ENCODE measurements at regions not wholly inside any gene's neighbourhood (a gene's known extent, or its start where the extent isn't known, plus 50 kb on each side); places are given as distances from the start of the nearest gene placed in this dataset.
"Not testable (repeated sequence)": the region's sequence is repeated elsewhere in the genome, so short reads cannot be mapped to it uniquely, and the experiment has no call there.

GRCh38 chr3:154849408-154849807, 230.7 kb upstream of the MME start:
- WGBS, 2 donors, result 80 to 93% methylated on average over 2 of the region's 2 CpGs
- intact Hi-C loops (cut with DNase I), result no loop called here
- H3K9me3 ChIP-seq, result no peaks in the 10 kb centered on the region

GRCh38 chr3:154844863-154845262, 235.3 kb upstream of the MME start:
- Histone ChIP-seq H3K4me3 (no peak overlapping the region), H3K27ac (no peak overlapping the region), H3K4me1 (no peaks in the 10 kb centered on the region), H3K9me3 (no peaks in the 10 kb centered on the region), H3K27me3 (no peaks in the 10 kb centered on the region), H3K36me3 (no peaks in the 10 kb centered on the region)
- no peak for TF ChIP-seq CTCF (IDR thresholded peaks at IDR 0.05)
- 92 to 97% methylated on average over 1 of the region's 1 CpG for WGBS, 2 donors
- intact Hi-C loops (cut with DNase I), result no loop called here
- ATAC-seq (no peak), DNase-seq (no peak)

More at GRCh38 chr3:154849408-154849807, 230.7 kb upstream of the MME start:
- ATAC-seq, result no peak
- DNase-seq, result no peak
- Histone ChIP-seq H3K36me3 (no peaks in the 10 kb centered on the region), H3K27me3 (no peaks in the 10 kb centered on the region), H3K4me1 (no peaks in the 10 kb centered on the region), H3K27ac (no peak overlapping the region), H3K4me3 (no peak overlapping the region)
- TF ChIP-seq CTCF (IDR thresholded peaks at IDR 0.05), result no peak

GRCh38 chr3:154843647-154844046, 236.5 kb upstream of the MME start:
- Histone ChIP-seq H3K9me3 (no peaks in the 10 kb centered on the region), H3K36me3 (no peaks in the 10 kb centered on the region), H3K4me1 (no peaks in the 10 kb centered on the region), H3K4me3 (no peak overlapping the region), H3K27ac (no peak overlapping the region), H3K27me3 (no peaks in the 10 kb centered on the region)
- ATAC-seq (no peak), DNase-seq (no peak)
- WGBS, 2 donors, result 31 to 42% methylated on average over 1 of the region's 1 CpG
- TF ChIP-seq CTCF (IDR thresholded peaks at IDR 0.05), result no peak
- intact Hi-C loops (cut with DNase I), result no loop called here

- intact Hi-C loops (cut with DNase I), result no loop called here
- Histone ChIP-seq H3K36me3 (no peaks in the 10 kb centered on the region), H3K9me3 (no peaks in the 10 kb centered on the region), H3K4me1 (no peaks in the 10 kb centered on the region), H3K4me3 (no peak overlapping the region), H3K27ac (no peak overlapping the region), H3K27me3 (no peaks in the 10 kb centered on the region)
- no peak for TF ChIP-seq CTCF (IDR thresholded peaks at IDR 0.05)
- no peak for DNase-seq
- WGBS, 2 donors, result 83 to 84% methylated on average over 2 of the region's 2 CpGs
- no peak for ATAC-seq
Measured at GRCh38 chr3:154842536-154842935, 237.6 kb upstream of the MME start.

GRCh38 chr3:154835639-154836038, 244.5 kb upstream of the MME start:
- DNase-seq (no peak), ATAC-seq (no peak)
- TF ChIP-seq CTCF (IDR thresholded peaks at IDR 0.05), result no peak
- H3K9me3 ChIP-seq, result no peaks in the 10 kb centered on the region
- no peaks in the 10 kb centered on the region for H3K4me1 ChIP-seq
- intact Hi-C loops (cut with DNase I), result no loop called here
- H3K27ac ChIP-seq, result no peak overlapping the region
- no peaks in the 10 kb centered on the region for H3K27me3 ChIP-seq
- H3K4me3 ChIP-seq, result no peak overlapping the region
- no peaks in the 10 kb centered on the region for H3K36me3 ChIP-seq
- WGBS, 2 donors, result 59 to 73% methylated on average over 3 of the region's 3 CpGs

- ATAC-seq; DNase-seq; H3K9me3 ChIP-seq; H3K27ac ChIP-seq; intact Hi-C loops (cut with DNase I); H3K4me1 ChIP-seq; H3K4me3 ChIP-seq; H3K27me3 ChIP-seq; H3K36me3 ChIP-seq: not testable (repeated sequence)
- 79 to 84% methylated on average over 12 of the region's 12 CpGs for WGBS, 2 donors
Measured at GRCh38 chr3:154834831-154835230, 245.3 kb upstream of the MME start.
